K562 (cell line): ENCODE measurements at regions not wholly inside any gene's neighbourhood (a gene's known extent, or its start where the extent isn't known, plus 50 kb on each side); places are given as distances from the start of the nearest gene placed in this dataset.
"Not testable (repeated sequence)": the region's sequence is repeated elsewhere in the genome, so short reads cannot be mapped to it uniquely, and the experiment has no call there.

Experiments
- ATAC-seq: fragments of 200-7000 bp; cut with Tn5 transposase; 3 replicates; pipeline ENCODE4 v1.9.1; 2020; ENCODE audit warnings: moderate library complexity
- BruUV-seq: library from RNA; stranded (reverse); fragments of 400-500 nt; replicated peaks from 2 replicates; lab custom pipeline; 2021; lab: Mats Ljungman, UMichigan
- CTCF ChIA-PET: fragments of 300-600 bp; formaldehyde crosslinking; extraction: SDS; loops from one replicate; lab custom pipeline; 2021; ENCODE audit warnings: low intra/inter-chr PET ratio; lab: Yijun Ruan, JAX
- POLR2A ChIA-PET: fragments of 300-600, 350-650 bp; sonication (Branson Sonifier 250); formaldehyde crosslinking; extraction: SDS; loops from one replicate; lab custom pipeline; 2021; ENCODE audit warnings: antibody characterized with exemption, inconsistent platforms; lab: Yijun Ruan, JAX
- DNase-seq, 4 experiments: peaks; one replicate each; pipeline versions ENCODE4 v3.0.0 to v3.0.0-alpha.2; 2011 to 2018; ENCODE audit warnings: low spot score in 3 of 4, mixed read lengths in 3 of 4; ENCODE audit errors: extremely low read depth in 1 of 4
- FAIRE-seq: peaks from 2 replicates; lab custom pipeline; 2011; peaks lifted over from hg19 to GRCh38; lab: Jason Lieb, UNC
- H2AFZ ChIP-seq: 2 replicates; pipeline ENCODE4 v1.6.0; 2011; ENCODE audit warnings: low read depth, low read length, control low read depth, inconsistent platforms
- H3K27ac ChIP-seq: fragments of 200-600 bp; 3 replicates; pipeline ENCODE4 v1.8.0; 2011; ENCODE audit warnings: low read depth, mild to moderate bottlenecking, control low read depth, inconsistent platforms, low read length, moderate library complexity, mixed read lengths; ENCODE audit errors: extremely low read depth
- H3K27me3 ChIP-seq, 2 experiments: fragments of 300-600 bp in 1 of 2; 2 replicates in 1 of 2; 3 replicates in 1 of 2; pipeline versions ENCODE4 v1.6.0 to v1.8.0; 2011; ENCODE audit warnings: inconsistent platforms in 2 of 2, low read length in 2 of 2, mild to moderate bottlenecking in 1 of 2, mixed read lengths in 1 of 2, moderate library complexity in 1 of 2; ENCODE audit not compliant: control insufficient read depth in 2 of 2, insufficient read depth in 2 of 2
- H3K36me3 ChIP-seq: fragments of 300-600 bp; 3 replicates; pipeline ENCODE4 v1.8.0; 2011; ENCODE audit warnings: mild to moderate bottlenecking, low read length, inconsistent platforms; ENCODE audit not compliant: control insufficient read depth, insufficient read depth
- H3K4me1 ChIP-seq, 2 experiments: fragments of 200-600 bp in 1 of 2; replicated peaks in 1 of 2; 2 replicates in 1 of 2; 3 replicates in 1 of 2; pipeline versions ENCODE4 v1.5.1 to v1.8.0; 2011; ENCODE audit warnings: inconsistent platforms in 2 of 2, low read length in 2 of 2, mild to moderate bottlenecking in 1 of 2, mixed read lengths in 1 of 2, moderate library complexity in 1 of 2; ENCODE audit not compliant: control insufficient read depth in 2 of 2, insufficient read depth in 2 of 2
- H3K4me2 ChIP-seq: 2 replicates; pipeline ENCODE4 v1.6.1; 2011; ENCODE audit warnings: low read length, control low read depth, inconsistent platforms, mixed read lengths; ENCODE audit not compliant: insufficient read depth
- H3K4me3 ChIP-seq: fragments of 200-600 bp; sonication (generic), shearing (Covaris generic); 2 replicates; pipeline ENCODE4 v1.5.1; 2016; ENCODE audit warnings: control low read depth, inconsistent platforms
- H3K79me2 ChIP-seq: fragments of 200-600 bp; 3 replicates; pipeline ENCODE4 v1.8.0; 2011; ENCODE audit warnings: low read length, inconsistent platforms; ENCODE audit not compliant: control insufficient read depth, insufficient read depth
- H3K9ac ChIP-seq, 2 experiments: 2 replicates each; pipeline versions ENCODE4 v1.6.0 to v1.6.1; 2011; ENCODE audit warnings: low read depth in 2 of 2, low read length in 2 of 2, control low read depth in 1 of 2, inconsistent platforms in 1 of 2, mild to moderate bottlenecking in 1 of 2, mixed read lengths in 1 of 2; ENCODE audit not compliant: insufficient read depth in 1 of 2
- H3K9me1 ChIP-seq: one replicate; pipeline ENCODE4 v1.6.0; 2011; ENCODE audit warnings: inconsistent platforms, mild to moderate bottlenecking, low read length, moderate library complexity; ENCODE audit not compliant: control insufficient read depth, insufficient read depth
- H3K9me3 ChIP-seq: replicated peaks from 2 replicates; pipeline ENCODE4 v1.5.1; 2011; ENCODE audit warnings: low read depth, low read length, inconsistent platforms; ENCODE audit not compliant: control insufficient read depth, insufficient read depth
- H4K20me1 ChIP-seq: replicated peaks from 2 replicates; pipeline ENCODE4 v1.6.1; 2011; ENCODE audit warnings: low read length, inconsistent platforms, mixed read lengths; ENCODE audit not compliant: control insufficient read depth, insufficient read depth
- EHMT2 ChIP-seq: fragments of 450-650 bp; IDR thresholded peaks from 2 replicates; pipeline ENCODE4 v1.6.1; 2018; ENCODE audit warnings: antibody characterized with exemption
- FOXK2 ChIP-seq, 2 experiments: fragments of 450-650 bp; IDR thresholded peaks in 1 of 2; conservative IDR thresholded peaks in 1 of 2; 2 replicates each; pipeline ENCODE4 v1.6.1; 2016; ENCODE audit warnings: low read depth in 2 of 2, mild to moderate bottlenecking in 1 of 2
- GABPB1 ChIP-seq: sonication (generic); formaldehyde crosslinking; IDR thresholded peaks from 2 replicates; pipeline ENCODE4 v1.8.0; 2022; ENCODE audit warnings: mild to moderate bottlenecking, missing genetic modification reagents
- MYC ChIP-seq, 2 experiments: fragments of 250-450 bp in 1 of 2; sonication (Bioruptor Pico) in 1 of 2; IDR thresholded peaks; 2 replicates each; pipeline versions ENCODE4 v1.5.1 to v1.6.1; 2012 to 2021; ENCODE audit warnings: low read depth in 2 of 2, borderline replicate concordance in 1 of 2, improper control_type of control experiment in 1 of 2, low read length in 1 of 2, mild to moderate bottlenecking in 1 of 2, moderate library complexity in 1 of 2
- NCOA1 ChIP-seq: fragments of 450-650 bp; IDR thresholded peaks from 2 replicates; pipeline ENCODE4 v1.6.1; 2016; ENCODE audit warnings: low read depth
- RBM15 ChIP-seq: fragments of 200-400 bp; formaldehyde crosslinking; IDR thresholded peaks from 2 replicates; pipeline ENCODE4 v1.6.1; 2018; ENCODE audit warnings: mild to moderate bottlenecking, low read length, moderate library complexity; ENCODE audit not compliant: insufficient read depth
- RUNX1 ChIP-seq: sonication (generic); IDR thresholded peaks from 2 replicates; pipeline ENCODE4 v1.6.1; 2016; ENCODE audit warnings: antibody characterized with exemption, low read depth
- SMARCA5 ChIP-seq: fragments of 450-650 bp; IDR thresholded peaks from 2 replicates; pipeline ENCODE4 v1.6.1; 2016
- SOX6 ChIP-seq: fragments of 450-650 bp; IDR thresholded peaks from 2 replicates; pipeline ENCODE4 v1.6.1; 2014; ENCODE audit warnings: mild to moderate bottlenecking
- ZFP30 ChIP-seq: fragments of 250-450 bp; sonication (Bioruptor Pico); IDR thresholded peaks from 2 replicates; pipeline ENCODE4 v1.8.0; 2022; ENCODE audit warnings: moderate library complexity, mild to moderate bottlenecking, inconsistent platforms, borderline replicate concordance
- ZNF316 ChIP-seq: fragments of 450-650 bp; IDR thresholded peaks from 2 replicates; pipeline ENCODE4 v1.6.1; 2016
- ZNF778 ChIP-seq: fragments of 450-650 bp; formaldehyde crosslinking; IDR thresholded peaks from 2 replicates; pipeline ENCODE4 v1.4.0; 2020; ENCODE audit warnings: mild to moderate bottlenecking, moderate library complexity
- ZNF785 ChIP-seq: fragments of 250-450 bp; sonication (Bioruptor Pico); IDR thresholded peaks from 2 replicates; pipeline ENCODE4 v1.4.0; 2020; ENCODE audit warnings: mild to moderate bottlenecking
- whole genome bisulfite sequencing: fragments of 100-300 bp; shearing (Covaris generic); methylation state at CpG from one replicate; pipeline ENCODE4 v1.1.6; 2016; ENCODE audit warnings: low coverage, mixed read lengths; ENCODE audit not compliant: insufficient coverage; ENCODE audit errors: missing lambda C conversion rate; 5-methylcytosine and 5-hydroxymethylcytosine counted together
- in situ Hi-C: fragments of 300-500 bp; cut with MboI; formaldehyde crosslinking; loops from 4 replicates; pipeline ENCODE4 v1.15.0; 2018; ENCODE audit warnings: inconsistent platforms, mixed read lengths
- intact Hi-C: fragments of 100-400 bp; cut with micrococcal nuclease; formaldehyde crosslinking; loops from 2 replicates; pipeline ENCODE4 v1.14.2; 2022
- TF ChIP-seq, protein P1 (sequence below): IDR thresholded peaks from 2 replicates; pipeline ENCODE4 v1.6.1; 2016; ENCODE audit warnings: missing genetic modification characterization, missing compliant biosample characterization

DNA sequence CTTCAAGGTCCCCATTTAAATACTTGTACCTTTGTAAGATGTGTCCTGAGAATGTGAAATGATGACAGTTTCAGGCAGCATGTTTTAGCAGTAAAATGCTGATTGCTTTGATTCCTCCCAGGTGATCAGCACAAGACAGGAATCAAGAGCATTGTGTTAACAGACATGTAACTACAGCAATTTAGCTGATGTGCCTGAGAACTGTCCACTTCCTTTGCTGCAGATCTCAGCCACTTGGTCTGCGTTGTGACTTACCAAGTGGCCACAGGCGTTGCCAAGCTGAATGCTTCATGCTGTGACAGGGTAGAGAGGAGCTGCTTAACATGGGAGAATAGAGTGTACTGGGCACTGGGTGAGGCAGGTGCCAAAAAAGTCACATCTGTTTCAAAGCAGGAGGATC, 767.0 kb upstream of the POU3F2 start:
- no peak overlapping the region for H3K9ac ChIP-seq
- CTCF ChIA-PET = no interaction called here

DNA sequence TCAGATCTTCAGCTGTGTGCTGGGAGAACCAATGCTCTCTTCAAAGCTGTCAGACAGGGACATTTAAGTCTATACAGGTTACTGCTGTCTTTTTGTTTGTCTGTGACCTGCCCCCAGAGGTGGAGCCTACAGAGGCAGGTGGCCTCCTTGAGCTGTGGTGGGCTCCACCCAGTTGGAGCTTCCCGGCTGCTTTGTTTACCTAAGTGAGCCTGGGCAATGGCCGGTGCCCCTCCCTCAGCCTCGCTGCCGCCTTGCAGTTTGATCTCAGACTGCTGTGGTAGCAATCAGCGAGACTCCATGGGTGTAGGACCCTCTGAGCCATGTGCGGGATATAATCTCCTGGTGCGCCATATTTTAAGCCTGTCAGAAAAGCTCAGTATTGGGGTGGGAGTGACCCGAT, 745.8 kb upstream of the POU3F2 start:
- DNase-seq, H4K20me1 ChIP-seq, FAIRE-seq, H3K4me1 ChIP-seq, H3K9me3 ChIP-seq, BruUV-seq, H3K79me2 ChIP-seq, H2AFZ ChIP-seq, H3K27me3 ChIP-seq, CTCF ChIA-PET, H3K27ac ChIP-seq, H3K36me3 ChIP-seq, in situ Hi-C loops, H3K9ac ChIP-seq, H3K9me1 ChIP-seq, H3K4me2 ChIP-seq, H3K4me3 ChIP-seq, ATAC-seq, POLR2A ChIA-PET, intact Hi-C loops: not testable (repeated sequence)
- WGBS = 0% methylated on average over 8 of the region's 8 CpGs

More for the DNA sequence above, 767.0 kb upstream of the POU3F2 start:
- in situ Hi-C loops = no loop called here
- FAIRE-seq (no peak), DNase-seq (no peak), ATAC-seq (no peak)
- no peaks in the 10 kb centered on the region for H3K9me1 ChIP-seq
- no peaks in the 10 kb centered on the region for H3K27me3 ChIP-seq
- 0% methylated on average over 2 of the region's 2 CpGs for WGBS
- no peak overlapping the region for H3K4me3 ChIP-seq
- 0 out of 2 replicates have a peak, but pooled peaks cover 2% of the 10 kb centered on the region for H3K9me3 ChIP-seq
- no peaks in the 10 kb centered on the region for H3K4me1 ChIP-seq
- no peaks in the 10 kb centered on the region for H3K79me2 ChIP-seq
- no peaks in the 10 kb centered on the region for H3K36me3 ChIP-seq
- intact Hi-C loops = no loop called here
- no peaks in the 10 kb centered on the region for H4K20me1 ChIP-seq
- BruUV-seq = no TSS peak
- H3K4me2 ChIP-seq = no peak overlapping the region
- TF ChIP-seq, protein P1, sequence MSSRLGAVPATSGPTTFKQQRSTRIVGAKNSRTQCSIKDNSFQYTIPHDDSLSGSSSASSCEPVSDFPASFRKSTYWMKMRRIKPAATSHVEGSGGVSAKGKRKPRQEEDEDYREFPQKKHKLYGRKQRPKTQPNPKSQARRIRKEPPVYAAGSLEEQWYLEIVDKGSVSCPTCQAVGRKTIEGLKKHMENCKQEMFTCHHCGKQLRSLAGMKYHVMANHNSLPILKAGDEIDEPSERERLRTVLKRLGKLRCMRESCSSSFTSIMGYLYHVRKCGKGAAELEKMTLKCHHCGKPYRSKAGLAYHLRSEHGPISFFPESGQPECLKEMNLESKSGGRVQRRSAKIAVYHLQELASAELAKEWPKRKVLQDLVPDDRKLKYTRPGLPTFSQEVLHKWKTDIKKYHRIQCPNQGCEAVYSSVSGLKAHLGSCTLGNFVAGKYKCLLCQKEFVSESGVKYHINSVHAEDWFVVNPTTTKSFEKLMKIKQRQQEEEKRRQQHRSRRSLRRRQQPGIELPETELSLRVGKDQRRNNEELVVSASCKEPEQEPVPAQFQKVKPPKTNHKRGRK (tag) = no peak
- TF ChIP-seq SOX6 (no peak), ZNF316 (no peak), MYC (IDR thresholded peaks at IDR 0.05; ENCODE audit: low read depth, low read length) (no peak), MYC (CRISPR knock-in tag; IDR thresholded peaks at IDR 0.05; ENCODE audit: borderline replicate concordance, low read depth) (no peak), GABPB1 (CRISPR knock-in tag) (no peak), FOXK2 (conservative IDR thresholded peaks at IDR 0.05 in 1 of 2, IDR thresholded peaks at IDR 0.05 in 1 of 2; ENCODE audit: low read depth in 2 of 2) (no peak), RUNX1 (no peak), ZFP30 (CRISPR knock-in tag) (no peak), NCOA1 (no peak), ZNF785 (CRISPR knock-in tag) (no peak), ZNF778 (no peak), RBM15 (no peak), SMARCA5 (no peak), EHMT2 (no peak)
- no peak overlapping the region for H2AFZ ChIP-seq
- H3K27ac ChIP-seq = no peak overlapping the region
- POLR2A ChIA-PET = no interaction called here
